GM21447 (cell line): ENCODE measurements at regions not wholly inside any gene's neighbourhood (a gene's known extent, or its start where the extent isn't known, plus 50 kb on each side); places are given as distances from the start of the nearest gene placed in this dataset.

Experiments used
- ATAC-seq: cut with Tn5 transposase; IDR thresholded peaks from one replicate; pipeline ENCODE4 v1.9.1; 2021; ENCODE audit not compliant: unreplicated experiment

DNA sequence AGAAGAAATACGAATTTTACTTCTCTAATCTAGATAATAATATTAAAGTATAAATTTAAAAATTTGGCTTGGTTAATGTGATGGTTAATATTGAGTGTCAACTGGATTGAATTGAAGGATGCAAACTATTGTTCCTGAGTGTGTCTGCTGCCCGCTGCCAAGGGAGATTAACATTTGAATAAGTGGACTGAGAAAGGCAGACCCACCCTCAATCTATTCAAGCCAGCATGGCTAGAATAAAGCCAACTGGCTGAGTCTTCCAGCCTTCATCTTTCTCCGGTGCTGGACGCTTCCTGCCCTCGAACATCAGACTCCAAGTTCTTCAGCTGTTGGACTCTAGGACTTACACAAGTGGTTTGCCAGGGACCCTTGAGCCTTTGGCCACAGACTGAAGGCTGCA lies 152.7 kb downstream of the TBXT start:
- ATAC-seq: no peak

DNA sequence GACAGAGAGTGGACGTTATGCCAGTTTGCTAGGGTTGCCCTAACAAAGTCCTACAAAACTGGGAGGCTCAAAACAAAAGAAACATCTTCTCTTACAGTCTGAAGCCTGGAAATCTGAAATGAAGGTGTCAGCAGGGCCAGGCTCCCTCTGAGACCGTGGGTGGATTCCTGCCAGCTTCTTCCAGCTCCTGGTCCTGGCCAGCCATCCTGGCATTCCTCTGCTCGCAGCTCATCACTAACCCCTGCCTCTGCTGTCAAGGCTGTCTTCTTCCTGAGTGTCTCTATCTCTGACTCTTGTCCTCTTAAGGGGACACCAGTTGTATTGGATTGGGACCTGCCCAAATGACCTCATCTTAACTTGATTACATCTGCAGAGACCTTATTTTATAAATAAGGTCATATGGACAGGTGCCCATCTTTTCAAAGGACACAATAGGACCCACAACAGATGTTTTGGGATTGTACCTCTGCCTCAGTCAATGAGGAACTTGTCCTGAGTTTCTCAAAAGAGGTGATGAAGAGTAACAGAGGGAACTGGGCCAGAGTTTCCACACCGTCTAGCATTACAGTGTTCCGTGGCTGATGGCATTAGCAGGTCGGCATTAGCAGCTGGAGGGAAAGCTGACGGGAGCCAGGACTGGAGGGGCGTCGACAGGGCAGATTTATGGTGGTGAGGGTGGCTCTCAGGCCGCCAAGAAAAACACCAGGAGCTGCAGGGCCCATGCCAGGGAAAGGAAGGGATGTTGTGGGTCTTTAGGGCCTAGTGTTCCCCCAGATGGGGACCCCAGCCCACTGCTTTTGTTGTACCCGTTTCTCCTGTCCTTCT lies 157.3 kb downstream of the TBXT start:
- ATAC-seq: no peak

DNA sequence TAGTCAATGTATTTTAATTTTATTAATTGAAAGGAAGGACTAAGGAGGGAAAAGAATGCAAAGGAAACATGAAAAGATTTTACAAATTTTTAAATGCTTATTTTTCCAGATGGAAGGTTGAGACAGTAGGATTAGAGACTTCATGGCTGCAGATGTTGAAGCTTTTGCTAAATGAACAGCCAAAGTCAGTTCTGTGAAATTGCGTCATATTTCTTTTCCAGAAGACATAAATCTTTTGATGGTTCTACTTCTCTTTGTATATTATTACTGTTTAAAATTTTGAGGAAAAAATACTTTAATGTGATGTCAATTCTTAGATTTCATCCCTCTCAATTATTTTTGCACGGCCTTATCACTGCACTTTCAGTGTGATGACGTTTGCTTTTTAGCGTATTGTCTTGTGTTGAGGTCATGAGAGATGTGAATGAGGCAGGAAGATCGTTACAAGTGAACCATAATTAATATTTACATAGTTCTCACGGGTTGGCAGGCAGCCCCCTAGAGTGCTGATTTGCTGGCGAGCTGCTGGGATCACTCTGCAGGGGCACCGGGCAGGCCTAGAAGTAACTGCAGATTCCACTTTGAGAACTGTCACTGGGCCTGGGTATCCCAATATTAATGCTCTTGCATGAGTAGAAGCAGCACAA lies 158.1 kb downstream of the TBXT start:
- ATAC-seq: no peak

DNA sequence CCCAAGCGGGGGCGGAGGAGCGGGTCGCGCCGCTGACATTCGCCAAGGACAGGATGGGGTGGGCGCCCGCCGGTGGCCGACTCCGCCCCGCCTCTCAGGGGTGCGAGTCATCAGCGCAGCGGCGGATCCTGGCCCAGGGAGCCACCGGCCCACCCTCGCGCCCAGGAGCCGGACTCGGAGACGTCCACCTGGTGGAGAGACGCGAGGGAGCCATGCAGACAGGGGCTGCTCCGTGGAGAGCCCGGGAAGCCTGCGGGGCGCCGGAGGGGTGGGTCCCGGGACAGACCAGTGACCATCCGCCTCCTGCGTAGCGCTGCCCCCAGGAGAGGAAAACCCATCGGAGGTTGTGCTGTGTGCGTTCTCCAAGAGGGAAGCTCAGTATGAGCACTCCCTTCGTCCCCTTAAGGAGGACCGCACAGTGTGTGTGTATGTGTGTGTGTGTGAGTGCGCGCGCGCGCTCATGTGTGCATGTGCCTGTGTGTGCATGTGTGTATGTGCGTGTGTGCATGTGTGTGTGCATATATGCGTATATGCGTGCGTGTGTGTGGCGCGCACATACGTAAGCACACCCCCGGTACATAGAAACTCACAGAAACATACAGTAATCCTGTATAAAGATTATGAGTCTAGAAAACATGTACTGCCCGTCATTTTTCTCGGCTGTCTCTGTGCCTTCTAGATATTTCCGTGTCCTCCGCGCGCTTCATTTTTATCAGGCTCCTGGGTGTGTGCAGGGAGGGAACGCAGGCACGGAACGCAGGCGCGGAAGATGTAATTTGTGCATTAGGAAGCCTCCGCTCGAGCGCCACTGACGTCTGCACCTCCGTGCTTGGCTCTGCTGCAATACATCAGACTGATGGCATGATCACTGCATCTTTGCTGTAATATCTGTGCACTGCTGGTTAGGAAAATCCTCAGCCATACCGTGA lies 158.9 kb downstream of the TBXT start:
- no peak for ATAC-seq

DNA sequence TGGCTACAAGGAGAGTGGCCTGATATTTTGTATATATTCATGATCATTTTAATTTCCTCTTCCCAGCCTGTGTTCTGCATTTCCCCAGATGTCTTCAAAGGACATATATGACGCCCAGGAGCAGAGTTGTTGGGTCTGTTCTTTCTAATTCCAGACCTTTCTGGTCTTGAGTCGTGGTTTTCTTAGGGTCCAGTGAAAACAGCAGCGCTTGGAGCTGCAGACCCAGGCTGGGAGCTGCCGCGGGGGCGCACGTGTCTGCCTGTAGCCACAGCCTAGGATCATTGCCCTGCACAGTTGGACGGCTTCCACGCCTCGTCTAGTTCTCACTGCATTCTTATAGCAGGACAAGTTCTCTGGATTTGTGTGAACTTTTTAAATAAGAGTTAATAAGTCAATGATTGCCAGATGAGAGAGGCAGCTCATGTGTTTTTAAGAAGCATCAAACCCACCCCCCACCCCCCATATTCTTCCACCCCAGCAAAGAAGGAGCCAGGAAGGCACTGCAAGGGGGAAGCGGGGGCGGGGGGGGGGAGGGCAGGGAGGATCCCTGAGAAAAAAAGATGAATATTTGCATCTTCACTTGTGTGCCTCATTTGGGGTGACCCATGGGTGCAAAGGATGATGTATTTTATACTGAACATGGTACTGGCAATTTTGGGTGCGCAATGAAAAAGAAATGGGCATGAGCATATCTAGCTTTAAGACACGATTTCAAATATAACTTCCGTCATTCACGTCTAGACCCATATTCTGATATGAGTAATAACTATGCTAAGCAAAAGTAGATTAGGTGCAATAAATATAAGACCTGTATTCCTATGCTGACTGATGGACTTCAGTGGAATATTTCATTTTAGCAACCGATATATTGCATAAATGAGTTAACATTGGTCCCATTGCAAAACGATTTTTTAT lies 160.0 kb downstream of the TBXT start:
- no peak for ATAC-seq

DNA sequence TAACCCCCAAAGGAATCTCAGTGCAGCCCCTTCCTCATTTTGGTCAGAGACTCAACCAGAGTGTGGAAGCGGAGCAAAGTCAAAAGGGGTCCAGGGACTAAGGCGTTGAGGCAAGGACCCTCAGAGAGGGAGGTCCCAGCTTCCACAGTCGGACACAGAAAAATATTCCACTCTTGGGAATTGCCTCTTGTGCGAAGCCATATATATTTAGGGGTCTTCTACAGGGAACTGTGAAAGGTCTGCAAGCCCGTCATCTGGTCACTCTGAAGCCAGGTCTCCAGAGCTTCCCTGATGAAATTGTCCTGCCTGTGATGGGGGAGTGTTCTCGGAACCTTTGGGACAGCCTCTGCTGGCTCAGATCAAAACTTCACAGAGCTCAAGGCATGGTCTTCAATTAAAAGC lies 160.8 kb downstream of the TBXT start:
- ATAC-seq: no peak

DNA sequence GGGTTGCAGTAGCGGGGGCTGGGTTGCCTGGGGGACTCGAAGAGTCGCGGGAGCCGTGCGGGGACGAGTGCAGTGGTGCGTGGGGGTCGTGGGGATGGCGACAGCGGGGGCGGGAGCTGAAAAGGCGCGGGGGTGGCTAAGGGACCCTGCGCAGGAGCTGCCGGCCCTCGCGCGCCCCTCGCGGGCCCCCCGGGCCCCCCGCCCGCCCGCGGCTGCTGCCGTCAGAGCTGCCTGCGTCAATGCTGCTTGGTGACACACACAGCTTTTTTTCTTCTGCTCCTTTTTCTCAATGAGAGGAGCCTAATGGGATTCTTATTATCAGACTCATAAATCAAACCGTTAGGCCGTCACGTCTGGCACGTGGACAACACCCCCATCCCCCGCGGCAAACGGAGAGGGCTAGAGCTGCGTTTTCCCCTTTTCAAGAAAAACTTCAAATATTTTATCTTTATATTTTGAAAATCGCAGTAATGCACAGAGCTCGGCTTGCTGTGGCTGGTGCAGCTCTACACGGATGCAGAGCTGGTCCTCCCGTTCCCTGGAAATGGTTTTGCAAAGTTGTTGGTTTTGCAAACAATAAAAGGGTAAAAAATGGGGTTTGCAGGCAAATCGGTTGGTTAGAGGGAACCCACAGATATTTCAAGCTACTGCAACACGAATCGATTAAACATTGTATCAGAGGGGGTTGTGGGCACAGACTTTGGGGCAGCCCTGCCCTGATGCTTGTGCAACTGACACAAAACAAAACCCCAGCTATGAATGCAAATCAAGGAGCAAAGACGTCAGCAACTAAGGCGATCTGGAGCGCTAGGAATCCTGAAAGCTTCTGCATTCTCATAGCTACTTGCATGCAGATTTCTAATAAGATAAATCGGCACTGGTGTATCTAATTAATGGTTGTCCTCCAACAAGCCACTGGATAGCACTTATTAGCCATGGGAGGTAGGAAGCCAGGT lies 161.4 kb downstream of the TBXT start:
- ATAC-seq: no peak

DNA sequence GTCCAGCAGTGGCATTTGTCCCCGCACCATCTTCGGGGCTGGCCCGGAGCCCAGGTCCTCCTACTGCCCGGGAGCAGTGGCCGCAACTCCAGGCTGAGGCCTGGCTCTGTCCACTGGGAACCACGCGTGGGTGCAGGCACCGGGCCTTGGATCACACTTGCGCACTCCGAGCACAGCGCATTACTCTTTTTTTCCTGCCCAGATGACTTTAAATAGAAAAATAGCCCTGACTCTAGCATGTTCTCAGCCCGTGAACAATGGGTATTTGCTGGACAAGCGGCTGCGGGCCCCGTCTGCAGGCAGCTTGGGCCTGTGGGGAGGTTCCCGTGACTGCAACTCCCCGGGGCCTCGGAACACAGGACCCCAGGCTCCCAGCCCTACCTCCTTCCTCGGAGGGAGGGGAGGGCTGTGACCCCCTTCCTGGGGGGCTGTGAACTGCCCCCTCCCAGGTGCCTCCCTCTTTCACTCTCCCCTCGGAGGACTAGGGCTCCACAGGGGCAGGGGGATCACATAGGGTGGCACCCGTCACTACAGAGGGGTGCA lies 162.2 kb downstream of the TBXT start:
- no peak for ATAC-seq

DNA sequence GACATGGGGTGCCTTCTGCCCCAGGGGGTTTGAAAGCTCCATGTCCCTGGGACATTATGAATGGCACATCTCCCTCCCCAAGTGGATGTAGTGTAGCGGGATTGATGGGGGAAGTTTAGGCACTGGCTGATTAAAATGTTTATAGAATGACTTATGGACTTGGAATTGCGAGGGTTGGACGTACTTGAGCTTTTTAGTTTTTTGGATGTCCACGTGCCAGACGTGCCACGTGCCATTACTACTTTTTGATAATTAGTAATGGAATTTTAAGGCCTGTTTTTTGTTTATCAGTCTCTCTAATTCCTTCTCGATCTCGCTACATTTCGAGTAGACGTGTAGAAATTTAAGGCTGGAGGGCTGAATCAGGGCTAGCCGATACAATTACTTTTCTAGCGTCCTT lies 162.8 kb downstream of the TBXT start:
- ATAC-seq: no peak

DNA sequence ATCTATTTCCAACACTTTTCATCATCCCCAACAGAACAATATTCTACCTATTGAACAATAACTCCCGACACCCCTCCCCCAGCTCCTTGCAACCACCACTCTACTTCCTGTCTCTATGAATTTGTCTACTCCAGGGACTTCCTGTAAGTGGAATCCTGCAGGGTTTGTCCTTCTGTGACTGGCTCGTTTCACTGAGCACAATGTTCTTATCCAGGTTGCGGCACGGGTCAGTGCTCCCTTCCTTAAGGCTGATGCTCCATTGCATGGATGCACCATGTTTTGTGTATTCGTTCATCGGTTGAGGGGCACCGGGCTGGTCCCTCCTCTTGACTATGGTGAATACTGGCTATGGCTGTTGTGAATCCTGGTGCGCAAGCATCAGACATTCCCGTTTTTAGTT lies 163.2 kb downstream of the TBXT start:
- no peak for ATAC-seq

DNA sequence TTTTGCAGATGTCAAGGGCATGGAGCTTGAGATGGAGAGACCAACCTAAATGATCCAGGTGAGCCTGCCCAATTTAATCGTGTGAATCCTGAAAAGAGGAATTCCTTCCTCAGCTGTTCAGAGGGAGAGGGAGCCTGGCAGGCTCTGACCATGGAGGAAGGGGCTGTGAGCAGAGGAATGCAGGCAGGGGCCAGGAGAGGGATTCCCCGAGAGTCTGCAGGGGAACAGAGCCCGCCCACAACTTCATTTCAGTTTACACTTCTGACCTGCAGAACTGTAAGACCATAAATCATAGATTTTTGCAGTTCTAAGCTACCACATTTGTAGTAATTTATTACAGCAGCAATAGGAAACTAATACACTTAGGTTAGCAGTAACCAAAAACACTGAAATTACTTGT lies 164.1 kb downstream of the TBXT start:
- ATAC-seq: no peak

DNA sequence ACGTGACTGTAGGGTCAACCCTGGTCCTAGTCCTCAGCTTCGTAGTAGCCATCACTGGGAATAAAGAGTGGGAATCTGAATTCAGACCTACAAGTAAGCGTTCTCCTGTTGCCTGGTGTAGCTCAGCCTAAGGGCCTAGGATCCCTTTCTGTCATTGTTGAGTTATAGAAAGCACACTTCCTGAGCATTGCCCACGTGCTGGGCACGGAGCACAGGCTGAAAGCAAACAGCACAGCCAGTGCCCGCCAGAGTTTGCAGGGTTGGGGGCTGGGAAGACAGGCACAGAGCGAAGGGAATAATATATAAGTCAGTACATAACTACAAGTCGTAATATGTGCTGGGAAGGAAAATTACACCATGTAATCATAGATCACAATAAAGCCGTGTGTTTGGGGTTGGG lies 166.3 kb downstream of the TBXT start:
- no peak for ATAC-seq

DNA sequence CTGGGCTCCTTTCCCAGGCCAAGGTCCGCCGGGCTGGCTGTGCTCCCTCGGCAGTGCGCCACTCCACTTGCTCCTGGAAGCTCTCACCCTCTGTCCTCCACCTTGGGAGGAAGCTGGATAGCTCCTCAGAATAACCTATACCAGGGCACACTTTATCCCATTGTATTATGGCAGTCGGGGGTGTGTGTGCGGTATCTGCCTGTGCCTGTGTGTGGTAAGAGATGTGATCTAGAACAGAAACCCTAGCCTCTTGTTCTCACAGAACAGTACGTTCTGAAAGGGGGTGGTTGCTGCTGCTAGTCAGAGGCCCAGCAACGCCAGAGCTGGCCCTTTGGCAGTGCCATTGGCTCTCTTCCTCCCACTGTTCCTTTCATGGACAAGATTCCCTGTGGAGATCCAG lies 168.4 kb downstream of the TBXT start:
- no peak for ATAC-seq

DNA sequence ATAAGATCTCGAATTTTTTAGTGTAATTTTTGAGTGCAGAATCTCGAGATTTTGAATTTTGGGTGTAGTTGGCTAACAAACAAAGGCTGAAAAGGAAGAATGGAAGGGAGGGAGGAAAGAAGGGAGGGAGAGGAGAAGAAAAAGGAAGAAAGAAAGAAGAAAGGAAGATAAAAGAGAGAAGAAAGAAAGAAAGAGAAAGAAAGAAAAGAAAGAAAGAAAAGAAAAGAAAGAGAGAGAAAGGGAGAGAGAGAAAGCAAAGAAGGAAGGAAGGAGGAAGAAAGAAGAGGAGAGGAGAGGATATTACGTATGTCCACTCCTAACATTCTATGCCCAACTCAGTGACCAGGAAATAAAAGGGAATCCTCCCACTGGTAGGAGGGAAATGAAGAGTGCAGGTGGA lies 169.6 kb downstream of the TBXT start:
- no peak for ATAC-seq

DNA sequence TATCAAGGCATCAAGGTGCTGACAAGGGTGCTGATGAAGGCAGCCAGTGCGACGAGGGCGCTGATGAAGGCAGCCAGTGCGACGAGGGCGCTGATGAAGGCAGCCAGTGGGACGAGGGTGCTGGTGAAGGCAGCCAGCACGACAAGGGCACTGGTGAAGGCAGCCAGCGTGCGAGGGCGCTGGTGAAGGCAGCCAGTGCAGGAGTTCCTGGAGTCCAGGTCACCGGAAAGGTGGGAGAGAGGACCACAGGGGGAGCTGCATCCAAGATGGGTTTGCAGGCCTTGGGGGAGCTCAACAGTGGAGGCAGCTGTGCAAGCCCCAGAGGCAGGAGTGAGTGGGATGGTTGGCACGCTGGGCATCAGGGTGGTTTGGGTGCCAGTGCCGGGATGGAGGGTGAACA lies 176.3 kb downstream of the TBXT start:
- no peak for ATAC-seq

DNA sequence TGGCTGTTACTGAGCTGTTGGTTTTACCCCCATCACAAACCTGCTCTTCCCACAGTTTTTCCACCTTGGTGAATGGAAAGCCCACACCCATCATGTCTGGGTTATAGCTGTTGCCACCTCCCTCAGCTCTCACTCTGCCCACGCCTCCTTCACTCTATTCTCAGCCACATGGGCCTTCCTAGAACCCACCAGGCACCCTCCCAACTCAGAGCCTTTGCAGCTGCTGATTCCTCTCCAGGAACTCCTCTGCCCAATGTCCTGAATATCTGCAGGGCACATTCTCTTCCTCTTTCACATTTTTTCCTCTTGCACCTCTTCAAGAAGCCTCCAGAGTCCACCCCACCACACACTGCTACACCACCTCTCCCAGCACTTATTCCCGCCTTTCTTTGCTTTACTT lies 177.4 kb downstream of the TBXT start:
- ATAC-seq: no peak

DNA sequence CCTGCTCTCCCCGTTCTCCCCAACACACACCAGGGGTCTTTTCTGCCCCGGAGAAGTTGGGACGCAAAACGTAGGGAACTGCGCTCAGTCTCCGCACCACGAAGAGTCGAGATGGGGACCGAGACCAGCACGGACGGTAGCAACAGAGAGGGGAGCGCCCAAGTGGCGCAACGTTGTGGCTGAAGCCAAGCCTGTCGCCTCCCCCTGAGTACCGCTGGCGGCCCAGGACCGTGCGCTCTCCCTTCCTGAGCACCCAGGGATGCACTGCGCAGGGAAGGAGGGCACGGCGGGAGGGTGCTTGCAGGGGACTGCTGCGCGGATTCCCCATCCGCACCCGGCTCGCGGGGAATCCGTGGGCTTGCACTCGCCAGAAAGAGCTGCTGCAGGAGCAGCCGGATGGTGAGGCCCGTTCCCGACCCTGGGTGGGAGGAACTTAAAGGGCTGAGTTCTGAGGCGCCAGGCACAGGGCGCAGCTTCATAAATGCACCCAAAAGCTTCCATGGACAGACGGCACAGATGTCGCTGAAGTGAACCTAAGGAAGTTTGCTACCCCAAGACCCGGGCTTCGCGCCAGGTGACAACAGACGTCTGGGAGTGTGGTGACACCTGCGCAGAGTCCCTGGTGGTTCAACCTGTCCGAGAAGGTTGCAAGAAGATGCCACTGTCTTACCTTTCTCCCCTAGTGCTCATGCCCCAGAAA lies 178.7 kb downstream of the TBXT start:
- ATAC-seq: no peak

DNA sequence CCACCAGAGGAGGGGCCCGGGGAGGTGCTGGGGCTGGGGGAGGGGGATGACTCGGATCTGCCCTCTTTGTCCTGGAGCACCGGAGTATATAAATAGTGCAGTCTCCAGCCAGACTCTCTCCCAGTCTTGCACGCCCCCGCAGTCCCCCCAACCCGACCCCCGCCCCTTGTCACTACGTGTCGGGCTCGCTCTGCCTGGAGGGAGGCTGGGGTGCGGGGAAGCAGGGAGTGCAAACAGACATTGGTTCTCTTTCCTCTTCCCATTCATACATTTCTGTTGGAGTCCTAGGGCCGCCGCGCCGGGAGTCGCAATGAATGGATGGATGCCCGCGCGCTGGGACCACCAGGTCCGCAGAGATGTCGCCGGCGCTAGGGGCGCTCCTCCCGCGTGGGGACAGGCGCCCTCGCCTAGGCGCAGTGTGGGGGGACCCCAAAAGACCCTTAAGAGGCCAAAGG lies 179.3 kb downstream of the TBXT start:
- ATAC-seq: no peak
